ENCODE measurements at regions not wholly inside any gene's neighbourhood (a gene's known extent, or its start where the extent isn't known, plus 50 kb on each side); places are given as distances from the start of the nearest gene placed in this dataset.
A peak's percentile ranks its signal among the peaks of the same experiment; 100 is the strongest.
"Not testable (repeated sequence)": the region's sequence is repeated elsewhere in the genome, so short reads cannot be mapped to it uniquely, and the experiment has no call there.

DNA sequence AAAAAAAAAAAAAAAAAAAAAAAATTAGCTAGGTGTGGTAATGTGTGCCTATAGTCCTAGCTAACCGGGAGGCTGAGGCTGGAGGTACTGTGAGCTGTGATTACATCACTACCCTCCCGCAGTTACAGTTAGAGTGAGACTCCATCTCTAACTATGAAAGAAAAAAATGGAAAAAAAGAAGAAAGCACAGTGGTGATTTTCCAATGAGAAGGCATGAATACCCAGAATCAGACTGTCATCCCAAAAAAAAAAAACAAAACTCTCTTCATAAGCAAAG is 269.9 kb upstream of the MKLN1 start:
- DNase-seq, result peak; percentile 25

DNA sequence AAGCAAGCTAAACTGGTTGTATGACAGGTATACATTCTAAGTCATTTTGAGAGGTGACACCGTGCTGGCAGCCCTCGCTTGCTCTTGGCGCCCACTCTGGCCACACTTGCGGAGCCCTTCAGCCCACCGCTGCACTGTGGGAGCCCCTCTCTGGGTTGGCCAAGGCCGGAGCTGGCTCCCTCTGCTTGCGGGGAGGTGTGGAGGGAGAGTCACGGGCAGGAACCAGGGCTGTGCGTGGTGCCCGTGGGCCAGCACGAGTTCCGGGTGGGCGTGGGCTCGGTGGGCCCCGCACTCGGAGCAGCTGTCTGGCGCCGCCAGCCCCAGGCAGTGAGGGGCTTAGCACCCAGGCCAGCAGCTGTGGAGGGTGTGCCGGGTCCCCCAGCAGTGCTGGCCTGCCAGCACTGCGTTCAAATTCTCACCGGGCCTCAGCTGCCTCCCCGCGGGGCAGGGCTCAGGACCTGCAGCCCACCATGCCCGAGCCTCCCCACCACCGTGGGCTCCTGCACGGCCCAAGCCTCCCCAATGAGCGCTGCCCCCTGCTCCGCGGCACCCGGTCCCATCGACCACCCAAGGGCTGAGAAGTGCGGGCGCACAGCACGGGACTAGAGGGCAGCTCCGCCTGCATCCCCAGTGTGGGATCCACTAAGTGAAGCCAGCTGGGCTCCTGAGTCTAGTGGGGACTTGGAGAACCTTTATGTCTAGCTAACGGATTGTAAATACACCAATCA is 269.0 kb upstream of the MKLN1 start:
- DNase-seq, result not testable (repeated sequence)

DNA sequence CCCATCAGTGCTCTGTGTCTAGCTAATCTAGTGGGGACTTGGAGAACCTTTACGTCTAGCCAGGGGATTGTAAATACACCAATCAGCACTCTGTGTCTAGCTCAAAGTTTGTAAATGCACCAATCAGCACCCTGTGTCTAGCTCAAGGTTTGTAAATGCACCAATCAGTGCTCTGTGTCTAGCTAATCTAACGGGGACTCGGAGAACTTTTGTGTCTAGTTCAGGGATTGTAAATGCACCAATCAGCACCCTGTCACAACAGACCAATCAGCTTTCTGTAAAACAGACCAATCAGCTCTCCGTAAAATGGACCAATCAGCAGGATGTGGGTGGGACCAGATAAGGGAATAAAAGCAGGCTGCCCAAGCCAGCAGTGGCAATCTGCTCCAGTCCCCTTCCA is 268.3 kb upstream of the MKLN1 start:
- DNase-seq, result not testable (repeated sequence)

DNA sequence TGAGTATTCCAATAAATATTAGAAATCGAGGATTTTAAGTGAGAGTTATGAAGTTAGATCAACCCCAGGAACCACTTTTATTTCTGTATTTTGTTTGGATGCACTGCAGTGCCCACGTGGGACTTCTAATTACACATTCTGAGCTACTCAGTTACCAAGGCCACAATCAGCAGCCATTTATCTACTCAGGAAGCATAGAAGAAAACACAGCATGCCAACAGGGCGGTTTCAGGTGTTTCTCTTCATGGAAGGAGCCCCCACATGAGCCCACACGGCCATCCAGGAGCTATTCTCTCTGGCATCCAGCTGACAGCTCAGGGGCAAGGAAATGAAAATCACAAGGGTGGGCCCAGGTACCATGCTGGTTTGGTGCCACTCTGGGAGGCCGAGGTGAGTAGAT is 266.5 kb upstream of the MKLN1 start:
- DNase-seq, result no peak

DNA sequence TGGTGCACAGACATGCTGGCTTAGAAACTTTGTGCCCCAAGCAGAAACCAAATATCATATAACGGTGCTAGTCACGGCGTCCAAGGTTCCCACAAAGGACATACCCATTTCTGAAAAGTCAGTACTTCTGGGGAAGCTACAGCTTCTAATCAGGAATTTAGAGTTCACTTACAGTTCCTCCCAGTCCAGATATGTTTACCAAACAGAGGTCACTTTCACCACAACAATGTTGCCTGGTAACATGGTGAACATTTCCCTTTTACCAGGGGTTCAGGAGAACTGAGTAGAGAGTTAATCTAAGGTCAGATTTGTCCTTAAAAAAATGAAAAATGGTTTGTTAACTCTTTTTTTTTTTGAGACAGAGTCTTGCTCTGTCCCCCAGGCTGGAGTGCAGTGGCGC is 265.9 kb upstream of the MKLN1 start:
- DNase-seq, result no peak

DNA sequence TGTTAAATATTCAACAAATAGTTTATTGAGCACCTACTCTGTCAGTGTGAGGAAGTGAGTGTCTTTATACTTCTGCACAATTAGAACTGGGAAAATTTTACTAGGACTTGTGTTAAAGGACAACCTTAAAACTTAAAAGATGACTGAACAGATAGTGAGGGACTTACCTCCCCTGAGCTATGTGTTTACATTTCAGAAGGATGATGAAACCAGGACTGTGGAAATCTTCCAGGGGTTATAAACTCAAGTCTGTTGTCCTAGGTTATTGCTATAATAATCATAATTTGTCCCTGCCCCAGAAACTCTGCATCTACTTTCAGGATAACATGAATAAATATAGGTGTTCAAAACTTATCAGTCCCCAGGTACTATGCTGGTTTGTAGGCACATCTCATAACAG is 261.0 kb upstream of the MKLN1 start:
- DNase-seq, result no peak

DNA sequence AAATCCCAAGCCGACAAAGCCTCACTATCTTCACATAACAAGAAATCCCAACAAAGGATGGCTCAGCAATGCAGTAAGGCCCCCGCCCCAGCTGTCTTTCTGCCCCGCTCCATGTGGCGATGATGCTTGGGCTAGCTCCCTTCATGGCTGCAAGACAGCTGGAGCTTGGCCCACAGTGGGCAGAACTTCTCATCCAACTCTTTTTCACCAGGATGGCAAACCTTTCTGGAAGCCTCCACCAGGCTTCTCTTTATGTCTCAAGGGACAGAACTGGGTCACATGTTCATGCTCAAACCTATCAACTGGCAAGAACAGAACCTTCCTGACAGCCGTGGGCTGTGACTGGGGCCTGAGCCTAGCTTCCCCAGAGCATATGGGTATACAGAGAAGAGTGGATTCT is 260.5 kb upstream of the MKLN1 start:
- no peak for DNase-seq

DNA sequence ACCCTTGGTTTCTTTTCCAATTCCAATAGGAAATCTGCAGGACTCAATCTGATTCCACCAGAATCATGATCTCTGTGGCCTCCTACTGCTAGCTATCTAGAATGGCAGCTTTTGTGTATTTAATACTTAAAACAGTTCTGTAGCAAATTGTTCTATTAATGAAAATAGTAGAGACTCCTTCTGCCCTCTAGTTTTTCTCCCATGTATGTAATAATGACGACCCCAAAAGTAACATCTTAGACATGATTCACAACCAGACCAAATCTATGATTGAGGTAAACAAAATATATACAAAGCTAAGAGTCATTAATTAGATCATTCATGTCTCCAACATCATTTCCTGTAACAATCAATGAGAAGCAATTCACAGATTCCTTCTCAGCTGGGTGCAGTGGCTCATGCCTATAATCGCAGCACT is 259.1 kb upstream of the MKLN1 start:
- DNase-seq, result no peak

DNA sequence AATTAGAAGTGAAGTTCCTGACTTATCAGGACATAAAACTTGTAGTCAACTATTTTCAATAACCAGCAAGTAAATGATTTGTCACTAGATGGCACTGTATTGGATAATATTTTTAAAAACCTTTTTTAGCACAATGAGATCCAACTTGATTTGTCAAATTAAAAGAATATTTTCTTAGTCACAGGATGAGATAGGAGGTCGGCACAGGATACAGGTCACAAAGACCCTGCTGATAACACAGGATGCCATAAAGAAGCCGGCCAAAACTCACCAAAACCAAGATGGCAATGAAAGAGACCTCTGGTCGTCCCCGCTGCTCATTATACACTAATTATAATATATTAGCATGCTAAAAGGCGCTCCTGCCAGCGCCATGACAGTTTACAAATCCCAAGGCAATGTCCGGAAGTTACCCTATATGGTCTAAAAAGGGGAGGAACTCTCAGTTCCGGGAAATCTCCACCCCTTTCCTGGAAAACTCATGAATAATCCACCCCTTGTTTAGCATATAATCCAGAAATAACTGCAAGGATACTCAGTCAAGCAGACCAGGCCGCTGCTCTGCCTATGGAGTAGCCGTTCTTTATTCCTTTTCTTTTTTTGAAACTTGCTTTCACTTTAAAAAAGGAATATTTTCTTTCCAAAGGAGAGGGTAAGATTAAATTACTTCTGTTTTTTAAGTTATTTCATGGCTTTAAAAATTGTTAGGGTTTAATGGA is 255.7 kb upstream of the MKLN1 start:
- no peak for DNase-seq

DNA sequence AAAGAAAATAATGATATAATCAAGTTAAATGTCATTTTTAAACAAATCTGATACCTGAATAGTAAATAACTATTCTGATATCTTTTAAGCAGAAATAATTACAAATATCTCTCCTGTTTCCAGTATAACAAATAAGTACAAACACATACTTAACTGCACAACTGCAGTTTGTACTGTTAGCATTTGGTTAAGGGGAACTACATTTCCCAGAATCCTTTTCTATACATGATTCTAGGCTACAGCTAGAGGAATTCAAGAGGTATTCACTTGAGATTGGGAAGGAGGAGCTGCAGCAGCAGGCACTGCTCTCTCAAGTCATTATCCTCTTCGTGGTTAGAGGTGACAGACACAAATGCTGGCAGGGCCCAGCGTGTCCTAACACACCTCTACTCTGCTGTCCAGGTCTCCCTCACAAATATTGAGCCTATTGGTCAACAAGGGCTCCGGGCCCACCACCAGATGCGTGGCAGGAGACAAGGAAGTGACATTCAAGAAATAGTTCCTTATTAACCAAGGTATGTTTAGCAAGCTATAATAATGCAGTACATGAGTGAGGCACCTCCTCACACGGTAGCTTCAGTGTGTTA is 255.1 kb upstream of the MKLN1 start:
- DNase-seq, result no peak

DNA sequence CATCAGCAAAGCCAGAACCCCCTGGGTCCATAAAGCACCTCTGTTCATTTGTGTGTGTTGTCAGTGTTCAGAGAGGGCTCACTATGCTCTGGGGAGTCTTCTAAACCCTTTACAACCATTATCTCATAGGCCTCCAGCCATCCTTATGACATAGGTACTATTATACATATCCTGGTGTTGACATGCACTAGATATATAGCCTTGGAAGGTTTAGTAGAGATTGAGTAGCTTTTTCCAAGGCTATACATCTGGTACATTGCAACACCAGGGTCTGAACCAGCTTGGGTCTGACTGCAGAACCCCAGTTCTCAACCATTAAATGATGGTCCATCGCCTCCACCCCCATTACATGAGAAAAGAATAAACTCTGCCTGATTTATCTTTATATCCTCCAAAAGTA is 253.6 kb upstream of the MKLN1 start:
- DNase-seq, result no peak

DNA sequence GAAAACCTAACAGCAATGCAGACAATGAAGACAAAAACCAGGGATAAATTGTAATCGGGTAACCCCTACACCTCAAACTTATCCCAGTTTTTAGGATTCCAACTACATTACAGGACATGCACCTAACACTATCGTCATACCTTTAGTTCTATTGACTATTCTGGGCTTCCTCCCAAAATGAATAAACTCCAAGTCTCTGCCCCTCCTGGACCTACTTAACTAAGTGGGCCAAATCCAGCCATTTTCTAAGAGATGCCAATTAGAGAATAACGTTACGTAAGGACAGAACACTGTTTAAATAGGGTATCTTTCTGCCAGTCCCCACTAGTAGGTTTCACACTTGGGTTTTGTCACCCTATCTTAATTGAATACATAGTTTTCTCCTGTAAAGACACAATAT is 253.1 kb upstream of the MKLN1 start:
- no peak for DNase-seq

DNA sequence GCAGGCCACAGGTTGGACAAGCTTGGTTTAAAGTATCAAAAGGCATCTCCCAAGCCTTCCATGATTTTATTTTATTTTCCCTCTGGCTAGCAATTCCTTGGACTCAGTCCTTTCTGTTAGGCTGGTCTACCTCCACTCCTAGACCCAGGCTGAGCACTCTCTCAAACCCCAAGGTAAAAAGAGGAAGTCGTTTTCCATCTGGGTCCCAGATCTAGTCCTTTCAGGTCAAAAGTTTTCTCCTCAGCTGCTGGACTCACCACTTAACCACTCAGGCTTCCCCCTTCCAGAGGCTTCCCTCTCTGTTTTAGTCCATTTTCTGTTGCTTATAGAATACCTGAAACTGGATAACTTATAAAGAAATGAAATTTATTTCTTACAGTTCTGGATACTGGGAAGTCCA is 252.3 kb upstream of the MKLN1 start:
- DNase-seq, result no peak

DNA sequence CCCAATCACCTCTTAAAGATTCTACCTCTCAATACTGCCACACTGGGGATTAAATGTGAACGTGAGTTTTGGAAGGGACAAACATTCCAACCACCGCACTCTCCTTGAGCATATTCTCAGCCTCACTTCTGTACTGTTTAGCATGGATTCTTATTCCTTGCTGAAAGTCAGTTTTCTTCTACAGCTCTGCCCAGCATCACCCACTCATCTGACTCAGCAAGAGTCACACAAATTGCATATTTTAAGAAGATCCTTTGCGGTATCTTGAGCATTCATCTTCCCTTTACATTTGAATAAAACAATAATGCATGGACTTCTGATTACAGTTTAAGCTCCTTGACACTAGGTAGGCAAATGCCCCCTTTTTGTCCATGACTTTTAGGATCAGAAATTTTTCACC is 251.6 kb upstream of the MKLN1 start:
- DNase-seq, result no peak

DNA sequence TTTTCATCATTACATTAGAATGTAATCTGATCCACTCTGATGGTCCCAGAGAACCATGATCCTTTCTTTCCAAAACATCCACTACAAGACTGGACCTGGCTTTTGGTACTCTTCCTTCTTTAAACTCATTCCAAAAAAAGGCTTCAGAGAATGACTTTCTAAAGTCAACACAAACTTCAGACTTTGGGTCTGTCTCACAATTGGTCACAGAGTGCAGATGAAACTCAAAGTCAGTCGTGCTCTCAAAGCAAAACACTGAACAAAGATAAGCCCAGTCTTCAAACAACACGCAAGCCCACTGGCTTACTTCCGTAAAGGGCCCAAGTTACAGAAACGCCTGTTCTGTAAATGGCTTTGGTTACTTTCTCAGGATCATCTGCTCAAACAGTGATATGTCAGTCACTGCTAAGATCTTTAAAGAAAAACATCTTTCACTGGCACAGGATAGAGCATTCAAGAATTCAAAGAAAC is 250.9 kb upstream of the MKLN1 start:
- DNase-seq, result no peak

DNA sequence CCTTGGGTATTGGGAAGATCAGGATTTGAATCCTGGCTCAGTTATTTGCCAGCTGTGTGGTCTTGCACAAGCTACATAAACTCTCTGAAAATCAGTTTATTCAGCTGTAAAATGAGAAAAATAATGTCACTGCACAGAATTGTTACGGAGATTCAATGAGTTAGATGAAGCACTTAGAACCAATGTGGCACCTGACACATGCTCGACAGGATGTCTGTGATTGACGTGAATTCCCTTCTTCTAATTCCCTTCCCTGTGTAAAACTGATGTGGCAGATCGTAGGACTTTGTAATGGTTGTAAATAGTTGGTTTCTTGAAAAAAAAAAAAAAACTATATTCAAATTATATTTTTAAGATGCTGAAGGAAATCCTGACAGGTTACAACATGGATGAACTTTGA is 249.9 kb upstream of the MKLN1 start:
- DNase-seq, result no peak

DNA sequence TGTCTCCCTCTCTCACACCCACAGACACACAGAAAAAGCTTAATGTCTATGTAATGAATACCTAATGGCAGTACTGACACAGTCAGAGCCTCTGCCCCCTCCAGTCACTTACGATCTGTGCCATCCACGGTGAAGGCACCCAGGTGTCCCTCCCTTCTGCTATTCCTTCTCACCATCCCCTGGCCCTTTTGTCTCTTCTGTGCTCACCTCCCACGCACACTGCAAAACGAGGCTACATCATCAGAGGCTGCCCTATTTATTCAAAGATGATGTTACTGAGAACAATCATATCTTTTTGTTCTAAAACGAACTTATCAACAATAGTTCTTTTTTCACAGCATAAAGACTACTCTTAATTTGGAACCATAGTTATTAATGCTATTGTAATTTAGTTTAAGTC is 246.9 kb upstream of the MKLN1 start:
- DNase-seq, result no peak

DNA sequence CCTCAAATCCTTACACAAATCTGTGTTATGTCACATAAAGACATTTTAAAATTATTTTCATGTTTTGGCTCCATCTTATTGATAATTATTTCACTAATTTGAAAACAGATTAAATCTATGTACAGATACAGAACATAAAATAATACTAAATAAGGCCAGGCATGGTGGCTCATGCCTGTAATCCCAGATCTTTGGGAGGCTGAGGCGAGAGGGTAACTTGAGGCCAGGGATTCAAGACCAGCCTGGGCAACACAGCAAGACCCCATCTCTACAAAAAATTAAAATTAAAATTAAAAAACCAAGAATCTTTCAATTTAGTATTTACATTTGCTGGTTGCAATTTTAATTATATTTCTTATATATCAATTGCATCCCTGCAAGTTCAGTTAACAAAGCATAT is 246.4 kb upstream of the MKLN1 start:
- DNase-seq, result no peak

DNA sequence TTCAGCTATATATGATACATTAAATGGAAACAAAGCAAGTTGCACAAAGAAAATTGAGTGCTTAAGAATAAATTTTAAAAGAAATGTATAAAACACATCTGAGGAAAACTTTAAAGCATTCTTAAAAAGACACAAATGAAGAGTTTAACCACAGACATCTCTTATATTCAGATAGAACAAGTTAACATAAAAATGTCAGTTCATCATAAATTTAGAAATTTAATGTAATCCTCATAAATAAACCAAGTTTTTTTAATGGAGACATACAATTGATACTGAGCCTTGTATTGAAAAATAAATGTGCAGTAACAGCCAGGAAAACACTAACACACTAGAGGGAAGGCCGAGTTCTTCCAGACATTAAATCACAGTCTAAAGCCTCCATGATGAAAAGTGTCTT is 243.9 kb upstream of the MKLN1 start:
- DNase-seq, result no peak

DNA sequence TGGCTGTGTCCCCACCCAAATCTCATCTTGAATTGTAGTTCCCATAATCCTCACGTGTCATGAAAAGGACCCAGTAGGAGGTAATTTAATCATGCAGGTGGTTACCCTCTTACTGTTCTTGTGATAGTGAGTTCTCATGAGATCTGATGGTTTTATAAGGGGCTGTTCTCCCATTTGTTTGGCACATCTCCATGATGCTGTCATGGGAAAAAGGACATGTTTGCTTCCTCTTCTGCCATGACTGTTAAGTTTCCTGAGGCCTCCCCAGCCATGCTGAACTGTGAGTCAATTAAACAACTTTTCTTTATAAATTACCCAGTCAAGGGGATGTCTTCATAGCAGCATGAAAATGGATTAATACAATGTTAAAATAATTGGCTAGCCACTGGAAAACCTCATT is 243.3 kb upstream of the MKLN1 start:
- not testable (repeated sequence) for DNase-seq

DNA sequence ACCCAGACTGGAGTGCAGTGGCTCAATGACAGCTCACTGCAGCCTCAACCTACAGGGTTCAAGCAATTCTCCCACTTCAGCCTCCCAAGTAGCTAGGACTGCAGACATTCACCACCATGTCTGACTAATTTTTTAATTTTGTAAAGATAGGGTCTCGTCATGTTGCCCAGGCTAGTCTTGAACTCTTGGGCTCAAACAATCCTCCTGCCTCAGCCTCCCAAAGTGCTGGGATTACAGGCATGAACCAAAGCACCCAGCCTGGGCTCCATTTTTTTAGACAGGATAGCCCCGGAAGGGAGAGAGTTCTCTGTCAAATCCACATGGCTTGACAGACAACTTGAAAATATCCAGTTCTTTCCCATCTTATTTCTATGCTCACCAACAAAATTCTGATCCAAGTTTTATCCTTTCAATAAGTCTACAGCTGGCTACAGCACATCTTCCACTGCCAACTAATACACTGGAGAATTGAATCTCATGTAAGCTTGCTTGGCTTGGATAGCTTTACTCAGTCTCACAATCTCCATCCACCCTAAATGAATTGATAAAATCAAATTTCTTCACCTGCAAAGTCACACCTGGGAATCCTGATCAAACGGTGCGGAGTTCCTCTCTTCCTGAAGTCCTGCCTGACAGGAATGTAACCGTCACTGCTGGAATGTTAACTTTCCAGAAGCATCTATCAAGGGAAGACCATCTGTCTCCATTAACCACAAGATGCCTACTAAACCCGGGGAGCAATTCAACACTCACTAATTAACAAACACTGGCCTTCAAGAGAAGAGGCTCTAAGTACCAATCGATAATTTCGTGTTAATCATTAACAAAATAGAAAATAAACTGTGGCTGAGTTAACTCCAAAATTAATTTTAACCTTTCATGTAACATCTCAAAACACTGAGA is 239.7 kb upstream of the MKLN1 start:
- DNase-seq, result no peak

DNA sequence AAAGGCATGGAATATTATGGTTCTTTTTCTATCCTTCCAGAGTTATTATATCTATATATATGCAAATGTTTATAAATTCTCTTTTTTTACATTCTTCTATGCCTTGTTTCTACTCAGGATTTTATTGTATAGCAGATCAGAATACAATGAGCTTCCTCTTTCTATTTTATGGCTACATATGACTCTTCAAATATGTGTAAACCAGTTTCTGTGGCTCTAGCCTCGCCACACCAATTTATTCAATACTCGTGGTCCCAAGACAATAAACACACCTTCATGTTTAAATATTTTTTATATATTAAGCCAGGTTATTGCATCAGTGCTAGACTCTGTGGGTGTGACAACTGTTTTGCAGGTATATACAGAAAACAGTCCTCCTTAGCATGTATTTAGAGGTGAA is 237.5 kb upstream of the MKLN1 start:
- DNase-seq, result no peak

DNA sequence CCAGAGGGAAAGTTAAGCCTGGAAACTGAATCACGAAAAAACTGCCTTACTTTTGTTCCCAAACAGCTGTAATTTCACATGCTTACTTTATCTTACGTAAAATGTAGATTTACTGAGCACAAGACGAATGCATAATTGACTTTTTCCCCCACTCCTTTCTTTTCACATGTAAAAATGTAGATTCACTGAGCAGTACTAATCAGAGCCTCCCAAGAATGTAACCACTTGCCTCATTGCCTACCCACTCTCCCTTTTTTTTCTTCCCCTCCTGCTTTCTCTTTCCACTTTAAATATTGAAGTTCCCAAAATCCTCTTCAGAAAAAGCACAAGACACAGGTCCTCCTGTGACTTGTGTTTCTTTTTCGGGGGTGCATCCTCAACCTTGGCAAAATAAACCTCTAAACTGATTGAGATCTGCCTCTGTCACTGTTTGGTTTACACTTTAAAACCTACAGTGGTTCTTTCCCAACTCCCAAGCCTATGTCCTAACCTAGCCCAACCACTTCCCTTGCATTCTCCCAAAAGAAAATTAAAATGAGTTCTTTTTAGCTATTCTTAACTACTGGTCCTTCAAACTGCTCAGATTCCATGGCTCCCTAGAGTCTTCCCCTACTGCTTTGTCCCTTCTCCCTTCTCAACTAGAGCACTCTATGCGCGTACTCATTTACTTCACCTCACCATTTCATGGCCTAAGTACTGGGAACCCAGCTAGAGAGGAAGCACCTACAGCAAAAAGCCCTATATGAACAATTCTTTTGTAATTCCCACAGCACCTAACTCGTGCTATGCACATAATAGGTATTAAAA is 236.6 kb upstream of the MKLN1 start:
- DNase-seq, result no peak
